DND-41 (cell line): ENCODE measurements at regions not wholly inside any gene's neighbourhood (a gene's known extent, or its start where the extent isn't known, plus 50 kb on each side); places are given as distances from the start of the nearest gene placed in this dataset.

Experiments used
- ATAC-seq: fragments of 200-7000 bp; cut with Tn5 transposase; 3 replicates; pipeline ENCODE4 v1.9.1; 2021; ENCODE audit warnings: low read depth; ENCODE audit not compliant: insufficient read depth
- DNase-seq: peaks from one replicate; pipeline ENCODE4 v3.0.0-alpha.2; 2020
- H2AFZ ChIP-seq: 2 replicates; pipeline ENCODE4 v1.6.0; 2012; ENCODE audit warnings: low read depth, low read length
- H3K27ac ChIP-seq: 2 replicates; pipeline ENCODE4 v1.5.1; 2012; ENCODE audit warnings: low read length, inconsistent platforms
- H3K27me3 ChIP-seq: fragments of 200-600 bp; sonication (generic); 2 replicates; pipeline ENCODE4 v1.6.0; 2012; ENCODE audit warnings: low read length, mild to moderate bottlenecking, inconsistent platforms; ENCODE audit not compliant: insufficient read depth, poor library complexity
- H3K36me3 ChIP-seq: 2 replicates; pipeline ENCODE4 v1.5.1; 2012; ENCODE audit warnings: low read length, inconsistent platforms; ENCODE audit not compliant: insufficient read depth
- H3K4me1 ChIP-seq: 2 replicates; pipeline ENCODE4 v1.5.1; 2012; ENCODE audit warnings: mild to moderate bottlenecking, low read length; ENCODE audit not compliant: insufficient read depth
- H3K4me2 ChIP-seq: 2 replicates; pipeline ENCODE4 v1.6.0; 2012; ENCODE audit warnings: mild to moderate bottlenecking, moderate library complexity, low read length, inconsistent platforms; ENCODE audit not compliant: insufficient read depth
- H3K4me3 ChIP-seq, 2 experiments: fragments of 200-600 bp in 1 of 2; shearing (Covaris generic) in 1 of 2; 2 replicates each; pipeline ENCODE4 v1.5.1; 2012 to 2016; ENCODE audit warnings: inconsistent platforms in 2 of 2, low read length in 2 of 2, mild to moderate bottlenecking in 2 of 2, low read depth in 1 of 2, moderate library complexity in 1 of 2
- H3K79me2 ChIP-seq: 2 replicates; pipeline ENCODE4 v1.6.0; 2012; ENCODE audit warnings: low read length, inconsistent platforms; ENCODE audit not compliant: insufficient read depth
- H3K9ac ChIP-seq: 2 replicates; pipeline ENCODE4 v1.6.0; 2012; ENCODE audit warnings: low read depth, mild to moderate bottlenecking, inconsistent platforms, low read length, moderate library complexity
- H3K9me3 ChIP-seq: 2 replicates; pipeline ENCODE4 v1.5.1; 2012; ENCODE audit warnings: low read length, moderate library complexity, mild to moderate bottlenecking, inconsistent platforms; ENCODE audit not compliant: insufficient read depth, severe bottlenecking
- H4K20me1 ChIP-seq: 2 replicates; pipeline ENCODE4 v1.6.0; 2012; ENCODE audit warnings: low read length; ENCODE audit not compliant: insufficient read depth
- EZH2 ChIP-seq: IDR thresholded peaks from 3 replicates; pipeline ENCODE4 v1.6.1; 2012; ENCODE audit warnings: borderline replicate concordance, low read depth, mild to moderate bottlenecking, moderate library complexity, low read length, inconsistent platforms; ENCODE audit not compliant: severe bottlenecking
- TF ChIP-seq, protein P1 (sequence below): IDR thresholded peaks from 2 replicates; pipeline ENCODE4 v1.5.1; 2012; ENCODE audit warnings: borderline replicate concordance, low read length, moderate library complexity, mild to moderate bottlenecking; ENCODE audit not compliant: poor library complexity, severe bottlenecking; ENCODE audit errors: extremely low read depth

DNA sequence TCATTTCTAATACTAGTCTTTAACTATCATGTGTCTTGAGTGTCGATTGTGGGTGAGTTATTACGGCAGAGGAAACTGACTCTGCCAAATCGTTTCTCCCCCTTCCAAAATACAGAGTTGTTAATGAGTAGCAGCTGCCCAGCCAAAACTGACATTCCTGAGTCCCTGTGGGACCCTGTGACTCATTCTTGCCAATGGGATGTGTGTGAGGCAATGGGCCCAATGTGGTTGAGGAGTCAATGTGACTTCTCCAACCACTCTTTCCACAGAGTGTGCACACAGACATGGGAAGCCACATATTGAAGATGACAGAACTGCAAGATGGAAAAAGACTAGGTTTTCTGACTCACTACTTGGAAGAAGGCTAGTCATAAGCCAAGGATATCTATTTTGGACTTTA is 434.7 kb downstream of the DTWD2 start:
- H3K9me3 ChIP-seq = no peaks in the 10 kb centered on the region
- ATAC-seq (no peak), DNase-seq (no peak)
- H3K27ac ChIP-seq = no peak overlapping the region
- no peak overlapping the region for H2AFZ ChIP-seq
- no peaks in the 10 kb centered on the region for H4K20me1 ChIP-seq
- no peaks in the 10 kb centered on the region for H3K79me2 ChIP-seq
- no peak for TF ChIP-seq EZH2
- TF ChIP-seq, protein P1, sequence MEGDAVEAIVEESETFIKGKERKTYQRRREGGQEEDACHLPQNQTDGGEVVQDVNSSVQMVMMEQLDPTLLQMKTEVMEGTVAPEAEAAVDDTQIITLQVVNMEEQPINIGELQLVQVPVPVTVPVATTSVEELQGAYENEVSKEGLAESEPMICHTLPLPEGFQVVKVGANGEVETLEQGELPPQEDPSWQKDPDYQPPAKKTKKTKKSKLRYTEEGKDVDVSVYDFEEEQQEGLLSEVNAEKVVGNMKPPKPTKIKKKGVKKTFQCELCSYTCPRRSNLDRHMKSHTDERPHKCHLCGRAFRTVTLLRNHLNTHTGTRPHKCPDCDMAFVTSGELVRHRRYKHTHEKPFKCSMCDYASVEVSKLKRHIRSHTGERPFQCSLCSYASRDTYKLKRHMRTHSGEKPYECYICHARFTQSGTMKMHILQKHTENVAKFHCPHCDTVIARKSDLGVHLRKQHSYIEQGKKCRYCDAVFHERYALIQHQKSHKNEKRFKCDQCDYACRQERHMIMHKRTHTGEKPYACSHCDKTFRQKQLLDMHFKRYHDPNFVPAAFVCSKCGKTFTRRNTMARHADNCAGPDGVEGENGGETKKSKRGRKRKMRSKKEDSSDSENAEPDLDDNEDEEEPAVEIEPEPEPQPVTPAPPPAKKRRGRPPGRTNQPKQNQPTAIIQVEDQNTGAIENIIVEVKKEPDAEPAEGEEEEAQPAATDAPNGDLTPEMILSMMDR = no peak
- no peak overlapping the region for H3K4me3 ChIP-seq
- H3K27me3 ChIP-seq = no peaks in the 10 kb centered on the region
- H3K36me3 ChIP-seq = no peaks in the 10 kb centered on the region
- H3K4me1 ChIP-seq = no peaks in the 10 kb centered on the region
- H3K4me2 ChIP-seq = no peak overlapping the region
- no peak overlapping the region for H3K9ac ChIP-seq

DNA sequence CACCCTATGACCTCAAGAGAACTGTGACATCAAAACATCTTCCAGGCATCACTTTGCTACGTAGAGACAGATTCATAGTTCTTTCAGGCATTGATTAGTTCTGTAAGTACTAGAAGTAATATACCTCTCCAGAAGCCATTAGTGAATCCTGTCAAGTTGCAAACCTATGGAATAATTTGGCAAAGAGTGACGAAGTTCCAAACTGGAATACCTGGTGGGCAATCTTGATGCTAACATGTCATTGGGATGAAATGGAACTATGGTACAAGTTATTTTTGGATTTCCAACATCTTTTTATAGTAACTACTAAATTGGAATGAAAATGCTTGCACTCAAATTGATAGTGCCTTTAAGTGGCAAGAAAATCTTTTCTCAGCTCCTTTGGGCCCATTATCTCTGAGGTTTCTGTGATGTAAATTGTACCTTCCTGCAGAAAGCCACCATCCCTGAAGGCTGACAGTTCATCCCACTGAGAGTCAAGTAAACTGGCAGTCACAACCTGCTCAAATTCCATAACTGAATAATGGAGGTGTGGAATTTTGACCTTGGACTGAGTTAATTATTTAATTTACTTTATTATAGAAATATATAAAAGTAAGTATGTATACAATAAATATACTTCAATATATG is 435.5 kb downstream of the DTWD2 start:
- no peaks in the 10 kb centered on the region for H3K79me2 ChIP-seq
- no peak overlapping the region for H3K4me3 ChIP-seq
- no peaks in the 10 kb centered on the region for H3K27me3 ChIP-seq
- no peak overlapping the region for H3K4me2 ChIP-seq
- H3K36me3 ChIP-seq = no peaks in the 10 kb centered on the region
- ATAC-seq = no peak
- H2AFZ ChIP-seq = no peak overlapping the region
- H4K20me1 ChIP-seq = no peaks in the 10 kb centered on the region
- no peaks in the 10 kb centered on the region for H3K9me3 ChIP-seq
- H3K9ac ChIP-seq = no peak overlapping the region
- no peaks in the 10 kb centered on the region for H3K4me1 ChIP-seq
- no peak for DNase-seq
- H3K27ac ChIP-seq = no peak overlapping the region
- TF ChIP-seq, protein P1 = no peak
- TF ChIP-seq EZH2 = no peak

DNA sequence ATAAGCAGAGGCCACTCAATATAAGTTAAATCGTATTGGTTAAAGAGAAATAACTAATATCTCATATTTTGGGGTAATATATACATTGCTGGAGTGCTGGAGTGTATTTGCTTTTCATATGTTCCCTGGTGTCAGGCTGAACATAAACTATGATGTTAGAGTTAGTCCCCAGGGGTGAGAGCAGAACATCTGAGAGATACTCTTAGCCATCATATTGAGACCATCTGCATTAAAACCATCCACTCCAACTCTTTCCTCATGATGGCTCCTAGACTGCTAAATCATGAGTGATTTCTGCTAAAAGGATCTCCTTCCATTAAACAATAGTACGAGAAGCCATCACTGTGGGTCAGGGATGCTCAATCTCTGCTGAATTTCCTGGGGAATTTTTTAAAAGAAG is 436.2 kb downstream of the DTWD2 start:
- H3K9ac ChIP-seq = no peak overlapping the region
- no peaks in the 10 kb centered on the region for H3K27me3 ChIP-seq
- DNase-seq (no peak), ATAC-seq (no peak)
- TF ChIP-seq EZH2 = no peak
- TF ChIP-seq, protein P1 = no peak
- H4K20me1 ChIP-seq = no peaks in the 10 kb centered on the region
- H3K4me2 ChIP-seq = no peak overlapping the region
- H3K4me3 ChIP-seq = no peak overlapping the region
- H3K9me3 ChIP-seq = no peaks in the 10 kb centered on the region
- H3K79me2 ChIP-seq = no peaks in the 10 kb centered on the region
- H3K4me1 ChIP-seq = no peaks in the 10 kb centered on the region
- no peak overlapping the region for H2AFZ ChIP-seq
- no peaks in the 10 kb centered on the region for H3K36me3 ChIP-seq
- H3K27ac ChIP-seq = no peak overlapping the region
